ENCODE measurements at regions not wholly inside any gene's neighbourhood (a gene's known extent, or its start where the extent isn't known, plus 50 kb on each side); places are given as distances from the start of the nearest gene placed in this dataset.

- Histone ChIP-seq H3F3A (ENCODE audit: insufficient read depth, low read depth) (no peaks in the 10 kb centered on the region), H3K4me2 (no peak overlapping the region), H3K9me3 (ENCODE audit: insufficient read depth, low read depth) (no peaks in the 10 kb centered on the region), H4K20me1 (ENCODE audit: insufficient read depth) (no peaks in the 10 kb centered on the region), H3K27ac (no peak overlapping the region), H3K4me1 (replicated peaks; ENCODE audit: insufficient read depth) (0 out of 2 replicates have a peak, but pooled peaks cover 6% of the 10 kb centered on the region), H2AFZ (no peak overlapping the region), H3K4me3 (no peak overlapping the region), H3K27me3 (ENCODE audit: insufficient read depth, low read depth) (no peaks in the 10 kb centered on the region), H3K9me2 (ENCODE audit: insufficient read depth) (no peaks in the 10 kb centered on the region), H3K79me2 (ENCODE audit: low read depth) (no peaks in the 10 kb centered on the region), H3K36me3 (ENCODE audit: low read depth) (no peaks in the 10 kb centered on the region)
- intact Hi-C loops (cut with micrococcal nuclease; ENCODE audit: unreplicated experiment), result no loop called here
- POLR2A ChIA-PET (ENCODE audit: unreplicated experiment), result interaction anchor here (0.7 kb wide), 1 partner anchor 1391 kb away, joined by 5 read pairs; no protein-coding TSS in a partner anchor
- DNase-seq, result no peak
- TF ChIP-seq CTCF (conservative IDR thresholded peaks at IDR 0.05), result no peak
- no peak for TF ChIP-seq EZH2 (IDR thresholded peaks at IDR 0.05; ENCODE audit: low read depth)
- no TSS peak for BruUV-seq (replicated peaks)
- CTCF ChIA-PET, result no interaction called here
These were observed 68.5 kb upstream of the HECTD2 start for GRCh38 chr10:91341686-91342085.

GRCh38 chr10:91343010-91343409, 67.1 kb upstream of the HECTD2 start:
- Histone ChIP-seq H3K27me3 (ENCODE audit: insufficient read depth, low read depth) (no peaks in the 10 kb centered on the region), H3K36me3 (ENCODE audit: low read depth) (no peaks in the 10 kb centered on the region), H2AFZ (no peak overlapping the region), H3K27ac (no peak overlapping the region), H3K9me2 (ENCODE audit: insufficient read depth) (no peaks in the 10 kb centered on the region), H3K4me3 (no peak overlapping the region), H3F3A (ENCODE audit: insufficient read depth, low read depth) (no peaks in the 10 kb centered on the region), H3K9me3 (ENCODE audit: insufficient read depth, low read depth) (no peaks in the 10 kb centered on the region), H4K20me1 (ENCODE audit: insufficient read depth) (no peaks in the 10 kb centered on the region), H3K4me1 (replicated peaks; ENCODE audit: insufficient read depth) (0 out of 2 replicates have a peak, but pooled peaks cover 6% of the 10 kb centered on the region), H3K4me2 (no peak overlapping the region), H3K79me2 (ENCODE audit: low read depth) (no peaks in the 10 kb centered on the region)
- CTCF ChIA-PET, result no interaction called here
- TF ChIP-seq EZH2 (IDR thresholded peaks at IDR 0.05; ENCODE audit: low read depth) (no peak), CTCF (conservative IDR thresholded peaks at IDR 0.05) (no peak)
- intact Hi-C loops (cut with micrococcal nuclease; ENCODE audit: unreplicated experiment), result no loop called here
- POLR2A ChIA-PET (ENCODE audit: unreplicated experiment), result no interaction called here
- no TSS peak for BruUV-seq (replicated peaks)
- DNase-seq, result no peak

- DNase-seq, result peak in 1 of 2 experiments; percentile 42
- H3K9me2 ChIP-seq (ENCODE audit: insufficient read depth), result no peaks in the 10 kb centered on the region
- H3K4me2 ChIP-seq, result no peak overlapping the region
- H3K4me3 ChIP-seq, result no peak overlapping the region
- H3K79me2 ChIP-seq (ENCODE audit: low read depth), result no peaks in the 10 kb centered on the region
- H3F3A ChIP-seq (ENCODE audit: insufficient read depth, low read depth), result no peaks in the 10 kb centered on the region
- 0 out of 2 replicates have a peak, but pooled peaks cover 6% of the 10 kb centered on the region for H3K4me1 ChIP-seq (replicated peaks; ENCODE audit: insufficient read depth)
- H4K20me1 ChIP-seq (ENCODE audit: insufficient read depth), result no peaks in the 10 kb centered on the region
- TF ChIP-seq EZH2 (IDR thresholded peaks at IDR 0.05; ENCODE audit: low read depth), result no peak
- no peaks in the 10 kb centered on the region for H3K9me3 ChIP-seq (ENCODE audit: insufficient read depth, low read depth)
- CTCF ChIA-PET, result no interaction called here
- POLR2A ChIA-PET (ENCODE audit: unreplicated experiment), result no interaction called here
- intact Hi-C loops (cut with micrococcal nuclease; ENCODE audit: unreplicated experiment), result no loop called here
- H3K27me3 ChIP-seq (ENCODE audit: insufficient read depth, low read depth), result no peaks in the 10 kb centered on the region
- BruUV-seq (replicated peaks), result no TSS peak
- no peaks in the 10 kb centered on the region for H3K36me3 ChIP-seq (ENCODE audit: low read depth)
- no peak overlapping the region for H2AFZ ChIP-seq
- H3K27ac ChIP-seq, result no peak overlapping the region
These were observed 65.9 kb upstream of the HECTD2 start for GRCh38 chr10:91344117-91344856.
